Endothelial cell of umbilical vein (primary cell): ENCODE measurements at regions not wholly inside any gene's neighbourhood (a gene's known extent, or its start where the extent isn't known, plus 50 kb on each side); places are given as distances from the start of the nearest gene placed in this dataset.

Experiments used
- BruUV-seq: library from RNA; stranded (reverse); fragments of 400-500 nt; replicated peaks from 2 replicates; lab custom pipeline; 2021; lab: Mats Ljungman, UMichigan
- CTCF ChIA-PET: fragments of 300-600, 350-600 bp; sonication (Branson Sonifier 250); formaldehyde crosslinking; loops from one replicate; lab custom pipeline; 2021; ENCODE audit warnings: antibody characterized with exemption, inconsistent platforms; lab: Charles Lee
- POLR2A ChIA-PET: fragments of 300-600, 350-600 bp; sonication (Branson Sonifier 250); formaldehyde crosslinking; loops from one replicate; lab custom pipeline; 2021; ENCODE audit warnings: antibody characterized with exemption, inconsistent platforms; lab: Charles Lee
- DNase-seq: peaks from one replicate; pipeline ENCODE4 v3.0.0-alpha.2; 2011; ENCODE audit warnings: low read depth, low spot score
- FAIRE-seq: peaks from 2 replicates; lab custom pipeline; 2011; peaks lifted over from hg19 to GRCh38; lab: Jason Lieb, UNC
- H2AFZ ChIP-seq: 2 replicates; pipeline ENCODE4 v1.6.0; 2012; ENCODE audit warnings: low read depth, low read length, control low read depth, inconsistent platforms
- H3K27ac ChIP-seq: 2 replicates; pipeline ENCODE4 v1.5.1; 2011; ENCODE audit warnings: low read depth, mild to moderate bottlenecking, control low read depth, low read length, moderate library complexity; ENCODE audit not compliant: insufficient read depth
- H3K27me3 ChIP-seq, 2 experiments: 2 replicates each; pipeline versions ENCODE4 v1.6.0 to v1.6.1; 2011; ENCODE audit warnings: low read length in 2 of 2, mixed read lengths in 1 of 2; ENCODE audit not compliant: control insufficient read depth in 2 of 2, insufficient read depth in 2 of 2
- H3K36me3 ChIP-seq, 2 experiments: 2 replicates in 1 of 2; 3 replicates in 1 of 2; pipeline ENCODE4 v1.5.1; 2011; ENCODE audit warnings: low read length in 2 of 2, mild to moderate bottlenecking in 1 of 2, moderate library complexity in 1 of 2; ENCODE audit not compliant: control insufficient read depth in 2 of 2, insufficient read depth in 2 of 2; ENCODE audit errors: extremely low read depth in 1 of 2
- H3K4me1 ChIP-seq: 3 replicates; pipeline ENCODE4 v1.5.1; 2011; ENCODE audit warnings: mild to moderate bottlenecking, low read length; ENCODE audit not compliant: control insufficient read depth, insufficient read depth; ENCODE audit errors: extremely low read depth
- H3K4me2 ChIP-seq: 2 replicates; pipeline ENCODE4 v1.6.1; 2011; ENCODE audit warnings: low read length, control low read depth, mixed read lengths; ENCODE audit not compliant: insufficient read depth
- H3K4me3 ChIP-seq, 3 experiments: fragments of 200-600 bp in 1 of 3; sonication (generic), shearing (Covaris generic) in 1 of 3; replicated peaks in 1 of 3; 2 replicates each; pipeline ENCODE4 v1.5.1; 2011 to 2016; ENCODE audit warnings: control low read depth in 3 of 3, low read length in 3 of 3, mild to moderate bottlenecking in 2 of 3, inconsistent platforms in 1 of 3, low read depth in 1 of 3, moderate library complexity in 1 of 3; ENCODE audit not compliant: insufficient read depth in 1 of 3
- H3K79me2 ChIP-seq: 2 replicates; pipeline ENCODE4 v1.6.0; 2012; ENCODE audit warnings: low read length, inconsistent platforms; ENCODE audit not compliant: control insufficient read depth, insufficient read depth
- H3K9ac ChIP-seq: replicated peaks from 2 replicates; pipeline ENCODE3; 2011; ENCODE audit warnings: low read length, control low read depth; ENCODE audit not compliant: insufficient read depth; ENCODE audit errors: extremely low read depth
- H3K9me1 ChIP-seq: replicated peaks from 3 replicates; pipeline ENCODE4 v1.6.0; 2011; ENCODE audit warnings: mild to moderate bottlenecking, low read length; ENCODE audit not compliant: control insufficient read depth, insufficient read depth; ENCODE audit errors: extremely low read depth
- H3K9me3 ChIP-seq: replicated peaks from 2 replicates; pipeline ENCODE4 v1.5.1; 2012; ENCODE audit warnings: low read length, inconsistent platforms; ENCODE audit not compliant: control insufficient read depth, insufficient read depth
- H4K20me1 ChIP-seq: replicated peaks from 2 replicates; pipeline ENCODE3; 2011; ENCODE audit warnings: mild to moderate bottlenecking, low read length; ENCODE audit not compliant: control insufficient read depth, insufficient read depth; ENCODE audit errors: extremely low read depth
- EZH2 ChIP-seq: IDR thresholded peaks from 2 replicates; pipeline ENCODE4 v1.6.1; 2012; ENCODE audit warnings: borderline replicate concordance, low read depth, mild to moderate bottlenecking, moderate library complexity, low read length, inconsistent platforms; ENCODE audit not compliant: severe bottlenecking
- FOS ChIP-seq: IDR thresholded peaks from 2 replicates; pipeline ENCODE4 v1.6.1; 2011; ENCODE audit warnings: mild to moderate bottlenecking, low read length, moderate library complexity, borderline replicate concordance; ENCODE audit not compliant: insufficient read depth
- GATA2 ChIP-seq: IDR thresholded peaks from 2 replicates; pipeline ENCODE4 v1.7.0; 2011; ENCODE audit warnings: low read depth, mild to moderate bottlenecking, moderate library complexity, mixed read lengths, low read length; ENCODE audit not compliant: insufficient read length, insufficient read depth
- JUN ChIP-seq: IDR thresholded peaks from 2 replicates; pipeline ENCODE4 v1.6.1; 2011; ENCODE audit warnings: borderline replicate concordance, low read depth; ENCODE audit not compliant: insufficient read length, insufficient read depth
- MYC ChIP-seq: IDR thresholded peaks from one replicate; pipeline ENCODE4 v1.6.1; 2011; ENCODE audit warnings: mild to moderate bottlenecking, low read depth, low read length
- POLR2A ChIP-seq: IDR thresholded peaks from 2 replicates; pipeline ENCODE4 v1.6.1; 2012; ENCODE audit warnings: low read depth, mild to moderate bottlenecking, control low read depth, low read length
- POLR2AphosphoS5 ChIP-seq: IDR thresholded peaks from 2 replicates; pipeline ENCODE4 v1.6.1; 2012; ENCODE audit warnings: low read depth, mild to moderate bottlenecking, control low read depth, low read length, moderate library complexity; ENCODE audit not compliant: insufficient read depth
- dilution Hi-C: fragments of 300-500 bp; cut with MboI; formaldehyde crosslinking; loops from one replicate; pipeline ENCODE4 v1.15.0; 2019; ENCODE audit warnings: low sequenced_read_pairs; ENCODE audit not compliant: extremely low pct_ligation_motif_present
- intact Hi-C: fragments of 100-400 bp; cut with micrococcal nuclease; formaldehyde crosslinking; loops from one replicate; pipeline ENCODE4 v1.10.0; 2022
- TF ChIP-seq, protein P1 (sequence below): IDR thresholded peaks from 2 replicates; pipeline ENCODE4 v1.6.1; 2011; ENCODE audit not compliant: insufficient read depth, insufficient read length
- TF ChIP-seq, protein P2 (sequence below), 2 donors: IDR thresholded peaks; 1 replicate in 1 of 2; 2 replicates in 1 of 2; pipeline ENCODE4 v1.5.1; 2011; ENCODE audit warnings: low read length in 2 of 2, mild to moderate bottlenecking in 2 of 2, moderate library complexity in 2 of 2, control low read depth in 1 of 2, inconsistent platforms in 1 of 2, low read depth in 1 of 2; ENCODE audit not compliant: insufficient read depth in 1 of 2; ENCODE audit errors: extremely low read depth in 1 of 2

DNA sequence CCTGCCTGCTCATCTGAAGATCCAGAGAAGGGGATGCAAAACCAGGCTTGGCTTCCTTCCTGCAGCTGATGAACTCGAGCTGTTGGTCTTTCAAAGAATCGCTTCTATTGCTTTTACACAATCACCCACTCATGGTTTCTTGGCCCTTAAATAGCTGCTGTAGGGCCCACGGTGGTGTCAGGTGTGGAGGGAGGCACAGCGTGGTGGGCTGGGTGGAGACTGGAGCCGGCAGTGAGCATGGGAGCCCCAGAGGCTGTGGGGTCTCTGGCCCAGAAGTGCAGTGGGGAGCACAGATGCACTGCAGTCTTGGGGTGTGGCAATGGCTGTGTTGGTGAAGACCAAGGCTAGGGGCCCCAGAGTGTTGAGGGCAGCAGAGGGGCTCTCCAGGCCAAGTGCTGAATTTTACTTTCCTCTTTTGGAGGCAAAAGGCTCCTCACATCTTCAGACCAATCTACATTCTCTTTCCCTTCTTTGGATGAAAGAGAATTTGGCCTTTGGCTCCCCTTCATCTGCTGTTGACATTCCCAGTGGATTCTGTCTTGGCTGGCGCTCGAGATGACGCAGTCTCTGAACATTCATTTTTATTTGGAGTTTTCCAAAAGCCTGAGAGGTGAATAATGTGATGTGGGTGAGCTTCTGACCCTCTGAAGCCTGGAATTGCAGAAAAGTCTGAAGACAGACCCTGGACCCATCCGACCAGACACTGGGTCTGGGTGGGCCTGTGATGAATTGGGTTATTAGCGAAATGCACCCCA lies 70.1 kb upstream of the ASB18 start:
- Histone ChIP-seq H3K27ac (no peak overlapping the region), H3K9me3 (no peaks in the 10 kb centered on the region), H3K4me1 (no peaks in the 10 kb centered on the region), H3K9ac (no peak overlapping the region), H3K27me3 (no peaks in the 10 kb centered on the region), H4K20me1 (no peaks in the 10 kb centered on the region), H3K4me2 (no peak overlapping the region), H2AFZ (no peak overlapping the region), H3K4me3 (no peak overlapping the region), H3K36me3 (no peaks in the 10 kb centered on the region), H3K79me2 (no peaks in the 10 kb centered on the region), H3K9me1 (no peaks in the 10 kb centered on the region)
- CTCF ChIA-PET: no interaction called here
- intact Hi-C loops: no loop called here
- dilution Hi-C loops: no loop called here
- FAIRE-seq (no peak), DNase-seq (no peak)
- POLR2A ChIA-PET: no interaction called here
- TF ChIP-seq GATA2 (no peak), MYC (no peak), POLR2AphosphoS5 (no peak), EZH2 (no peak), POLR2A (no peak), JUN (no peak), FOS (no peak)
- TF ChIP-seq, protein P1, sequence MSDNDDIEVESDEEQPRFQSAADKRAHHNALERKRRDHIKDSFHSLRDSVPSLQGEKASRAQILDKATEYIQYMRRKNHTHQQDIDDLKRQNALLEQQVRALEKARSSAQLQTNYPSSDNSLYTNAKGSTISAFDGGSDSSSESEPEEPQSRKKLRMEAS: no peak
- TF ChIP-seq, protein P2, sequence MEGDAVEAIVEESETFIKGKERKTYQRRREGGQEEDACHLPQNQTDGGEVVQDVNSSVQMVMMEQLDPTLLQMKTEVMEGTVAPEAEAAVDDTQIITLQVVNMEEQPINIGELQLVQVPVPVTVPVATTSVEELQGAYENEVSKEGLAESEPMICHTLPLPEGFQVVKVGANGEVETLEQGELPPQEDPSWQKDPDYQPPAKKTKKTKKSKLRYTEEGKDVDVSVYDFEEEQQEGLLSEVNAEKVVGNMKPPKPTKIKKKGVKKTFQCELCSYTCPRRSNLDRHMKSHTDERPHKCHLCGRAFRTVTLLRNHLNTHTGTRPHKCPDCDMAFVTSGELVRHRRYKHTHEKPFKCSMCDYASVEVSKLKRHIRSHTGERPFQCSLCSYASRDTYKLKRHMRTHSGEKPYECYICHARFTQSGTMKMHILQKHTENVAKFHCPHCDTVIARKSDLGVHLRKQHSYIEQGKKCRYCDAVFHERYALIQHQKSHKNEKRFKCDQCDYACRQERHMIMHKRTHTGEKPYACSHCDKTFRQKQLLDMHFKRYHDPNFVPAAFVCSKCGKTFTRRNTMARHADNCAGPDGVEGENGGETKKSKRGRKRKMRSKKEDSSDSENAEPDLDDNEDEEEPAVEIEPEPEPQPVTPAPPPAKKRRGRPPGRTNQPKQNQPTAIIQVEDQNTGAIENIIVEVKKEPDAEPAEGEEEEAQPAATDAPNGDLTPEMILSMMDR (IDR thresholded peaks at IDR 0.05; ENCODE audit: extremely low read depth in 1 of 2, insufficient read depth in 1 of 2, low read depth in 1 of 2, low read length in 2 of 2): no peak
- no TSS peak for BruUV-seq
